ENCODE measurements at regions not wholly inside any gene's neighbourhood (a gene's known extent, or its start where the extent isn't known, plus 50 kb on each side); places are given as distances from the start of the nearest gene placed in this dataset.

DNA sequence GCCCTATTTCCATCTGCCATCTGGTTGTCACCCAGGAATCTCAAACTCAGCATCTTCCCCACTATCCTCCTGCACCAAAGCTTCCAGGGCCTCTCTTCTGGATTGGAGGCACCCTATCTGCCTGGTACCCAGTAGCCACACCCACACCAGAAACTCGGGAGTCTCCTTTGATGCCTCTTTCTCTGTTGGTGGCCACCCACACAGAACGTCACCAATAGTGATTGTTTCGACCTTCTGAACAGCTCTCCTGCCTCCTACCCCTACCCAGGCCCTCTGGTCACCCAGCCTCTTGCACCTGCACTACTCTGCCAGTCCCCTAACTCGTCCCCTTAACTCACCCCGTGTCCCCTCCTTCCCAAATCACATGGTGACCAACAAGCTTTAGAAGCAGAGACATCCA lies 95.0 kb downstream of the IRF2BPL start:
- no peak overlapping the region for H3K4me3 ChIP-seq (ENCODE audit: low read depth, low read length)
- DNase-seq (ENCODE audit: low read depth): no peak
- TF ChIP-seq, protein P1, sequence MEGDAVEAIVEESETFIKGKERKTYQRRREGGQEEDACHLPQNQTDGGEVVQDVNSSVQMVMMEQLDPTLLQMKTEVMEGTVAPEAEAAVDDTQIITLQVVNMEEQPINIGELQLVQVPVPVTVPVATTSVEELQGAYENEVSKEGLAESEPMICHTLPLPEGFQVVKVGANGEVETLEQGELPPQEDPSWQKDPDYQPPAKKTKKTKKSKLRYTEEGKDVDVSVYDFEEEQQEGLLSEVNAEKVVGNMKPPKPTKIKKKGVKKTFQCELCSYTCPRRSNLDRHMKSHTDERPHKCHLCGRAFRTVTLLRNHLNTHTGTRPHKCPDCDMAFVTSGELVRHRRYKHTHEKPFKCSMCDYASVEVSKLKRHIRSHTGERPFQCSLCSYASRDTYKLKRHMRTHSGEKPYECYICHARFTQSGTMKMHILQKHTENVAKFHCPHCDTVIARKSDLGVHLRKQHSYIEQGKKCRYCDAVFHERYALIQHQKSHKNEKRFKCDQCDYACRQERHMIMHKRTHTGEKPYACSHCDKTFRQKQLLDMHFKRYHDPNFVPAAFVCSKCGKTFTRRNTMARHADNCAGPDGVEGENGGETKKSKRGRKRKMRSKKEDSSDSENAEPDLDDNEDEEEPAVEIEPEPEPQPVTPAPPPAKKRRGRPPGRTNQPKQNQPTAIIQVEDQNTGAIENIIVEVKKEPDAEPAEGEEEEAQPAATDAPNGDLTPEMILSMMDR (conservative IDR thresholded peaks at IDR 0.05; ENCODE audit: low read depth, low read length): no peak

DNA sequence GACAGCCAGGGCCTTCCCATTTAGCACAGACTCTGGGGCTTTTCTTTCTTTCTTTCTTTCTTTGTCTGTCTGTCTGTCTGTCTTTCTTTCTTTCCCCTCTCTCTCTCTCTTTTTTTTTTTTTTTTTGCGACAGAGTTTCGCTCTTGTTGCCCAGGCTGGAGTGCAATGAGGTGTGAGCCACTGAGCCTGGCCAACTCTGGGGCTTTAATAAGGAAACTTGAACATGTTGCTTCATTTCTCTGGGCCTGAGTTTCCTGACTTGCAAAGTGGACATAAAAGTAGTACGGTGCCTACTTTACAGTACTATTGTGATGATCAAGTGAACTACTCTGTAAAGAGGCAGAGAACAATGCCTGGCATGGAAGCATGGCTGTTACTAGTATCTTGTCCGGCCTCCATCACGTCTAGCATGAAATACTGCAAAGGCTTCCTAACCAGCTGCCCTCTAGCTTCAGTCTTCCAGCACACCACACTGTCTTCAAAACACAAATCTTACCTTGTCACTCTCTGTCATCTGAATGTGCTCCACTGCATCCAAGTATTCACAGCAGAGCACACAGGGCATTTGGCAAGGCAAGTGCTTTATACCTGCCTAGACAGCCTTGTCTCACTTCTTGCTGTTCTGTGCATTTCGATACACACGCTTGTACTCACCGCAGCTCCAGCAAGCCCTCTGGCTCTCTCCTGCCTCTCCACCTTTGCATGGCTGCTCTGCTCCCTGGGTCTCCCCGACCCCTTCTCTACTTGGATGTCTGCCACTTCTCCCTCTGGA lies 96.7 kb downstream of the IRF2BPL start:
- TF ChIP-seq, protein P1 (conservative IDR thresholded peaks at IDR 0.05; ENCODE audit: low read depth, low read length): no peak
- no peak for DNase-seq (ENCODE audit: low read depth)
- H3K4me3 ChIP-seq (ENCODE audit: low read depth, low read length): no peak overlapping the region

DNA sequence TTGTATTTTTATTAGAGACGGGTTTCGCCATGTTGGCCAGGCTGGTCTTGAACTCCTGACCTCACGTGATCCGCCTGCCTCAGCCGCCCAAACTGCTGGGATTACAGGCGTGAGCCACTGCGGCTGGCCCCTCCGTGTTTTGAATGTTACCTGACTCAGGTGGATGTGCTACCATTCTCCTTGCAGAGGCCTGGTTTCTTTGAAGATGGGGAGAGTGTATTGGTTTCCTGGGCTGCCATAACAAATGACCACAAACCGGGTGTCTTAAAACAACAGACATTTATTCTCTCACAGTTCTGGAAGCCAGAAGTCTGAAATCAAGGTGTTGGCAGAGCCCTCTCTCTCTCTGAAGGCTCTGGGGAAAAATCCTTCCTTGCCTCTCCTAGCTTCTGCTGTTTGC lies 98.0 kb downstream of the IRF2BPL start:
- DNase-seq (ENCODE audit: low read depth): no peak
- no peak overlapping the region for H3K4me3 ChIP-seq (ENCODE audit: low read depth, low read length)
- TF ChIP-seq, protein P1 (conservative IDR thresholded peaks at IDR 0.05; ENCODE audit: low read depth, low read length): no peak

DNA sequence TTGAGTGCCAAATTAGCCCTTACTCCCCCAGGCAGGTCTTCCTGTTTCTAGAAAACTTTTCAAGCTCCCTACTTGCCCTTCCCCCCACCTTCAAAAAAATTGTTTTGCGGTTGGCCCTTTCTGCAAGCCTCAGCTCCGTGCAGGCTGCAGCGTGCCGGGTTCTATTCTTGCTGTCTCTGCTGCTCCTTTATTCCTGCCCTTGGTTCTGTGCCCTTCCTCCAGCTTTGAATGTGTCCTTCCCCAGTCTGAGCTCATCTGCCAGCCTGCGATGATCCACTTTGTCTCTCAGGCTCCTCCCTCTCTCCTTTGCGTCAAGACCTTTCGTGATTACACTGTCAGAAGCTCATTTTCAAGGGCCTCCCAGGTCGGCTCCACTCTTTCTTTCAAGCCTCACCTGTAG lies 98.6 kb downstream of the IRF2BPL start:
- no peak overlapping the region for H3K4me3 ChIP-seq (ENCODE audit: low read depth, low read length)
- DNase-seq (ENCODE audit: low read depth): no peak
- TF ChIP-seq, protein P1 (conservative IDR thresholded peaks at IDR 0.05; ENCODE audit: low read depth, low read length): no peak

DNA sequence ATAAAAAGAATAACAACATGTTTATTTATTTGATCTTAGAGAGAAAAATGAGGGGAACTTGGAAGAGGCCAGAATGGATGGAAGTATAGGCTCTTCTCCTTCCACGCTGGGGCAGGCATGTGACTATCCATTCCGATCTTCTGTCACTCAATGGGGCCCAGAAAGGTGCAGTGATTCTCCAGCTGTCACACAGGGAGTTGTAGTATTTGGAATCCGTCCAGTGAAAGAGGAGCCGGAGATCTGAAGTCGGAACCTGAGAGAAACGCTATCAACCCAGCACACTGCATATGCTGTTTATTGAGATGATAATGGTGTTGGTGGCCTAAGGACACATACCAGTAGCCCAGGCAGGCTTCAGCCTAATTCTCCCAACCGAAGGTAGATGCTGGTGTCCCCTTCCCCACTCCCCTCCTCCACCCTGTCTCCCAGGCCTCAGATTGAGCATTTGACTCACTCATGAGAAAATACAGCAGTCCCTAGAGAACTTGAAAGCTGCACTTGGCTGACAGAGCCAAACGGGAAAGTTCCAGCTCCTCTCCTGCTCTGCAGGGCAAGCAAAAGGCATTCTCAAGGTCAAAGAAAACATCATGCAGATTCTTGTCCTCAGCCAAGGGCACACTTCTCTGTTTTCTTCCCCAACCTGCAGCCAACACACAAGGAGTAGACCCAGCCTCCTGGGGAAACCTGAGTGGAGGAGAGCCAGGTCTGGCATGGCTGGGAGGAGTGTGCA lies 100.4 kb downstream of the IRF2BPL start:
- DNase-seq (ENCODE audit: low read depth): no peak
- H3K4me3 ChIP-seq (ENCODE audit: low read depth, low read length): no peak overlapping the region
- TF ChIP-seq, protein P1 (conservative IDR thresholded peaks at IDR 0.05; ENCODE audit: low read depth, low read length): no peak

DNA sequence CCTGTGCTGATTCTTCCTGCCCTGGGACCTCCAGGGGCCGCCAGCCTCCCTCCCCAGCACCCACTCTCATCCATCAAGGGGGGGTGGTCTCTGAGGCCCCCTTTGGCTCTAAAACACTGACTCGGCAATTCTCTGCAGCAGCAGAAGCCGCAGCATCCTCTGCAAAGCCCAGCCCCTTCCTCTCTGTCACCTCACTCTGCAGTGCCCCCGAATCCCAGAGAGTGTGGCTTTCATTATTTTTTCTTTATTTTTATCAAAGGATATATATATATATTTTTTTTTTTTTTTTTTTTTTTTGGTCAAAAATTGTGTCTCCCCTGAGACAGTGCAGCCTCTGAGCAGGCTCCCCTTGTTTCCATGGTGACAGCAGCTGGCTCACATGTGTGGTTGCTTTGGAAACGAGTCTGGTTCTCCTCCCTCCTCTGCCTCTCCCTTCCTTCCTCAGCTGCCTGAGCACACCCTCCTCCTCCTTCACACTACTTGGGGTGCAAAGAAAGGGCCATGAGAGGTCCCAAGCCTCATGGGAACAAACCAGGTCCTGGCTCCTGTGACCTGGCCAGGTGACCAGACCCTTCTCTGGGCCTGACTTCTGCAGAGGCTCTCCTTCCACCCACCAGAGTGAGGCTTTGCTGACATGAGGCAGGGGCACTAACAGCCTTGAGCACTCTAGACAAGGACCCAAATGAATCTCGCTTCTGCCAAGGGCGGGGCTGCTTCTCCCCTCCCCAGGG lies 100.5 kb downstream of the LRRC74A start:
- TF ChIP-seq, protein P1 (conservative IDR thresholded peaks at IDR 0.05; ENCODE audit: low read depth, low read length): no peak
- no peak for DNase-seq (ENCODE audit: low read depth)
- H3K4me3 ChIP-seq (ENCODE audit: low read depth, low read length): no peak overlapping the region

Data from epithelial cell of proximal tubule (primary cell).